ENCODE measurements at regions not wholly inside any gene's neighbourhood (a gene's known extent, or its start where the extent isn't known, plus 50 kb on each side); places are given as distances from the start of the nearest gene placed in this dataset.

GRCh38 chr6:26243752-26244151 is 121.2 kb upstream of the BTN3A2 start:
- WGBS = 80% methylated on average over 2 of the region's 2 CpGs
- peaks cover 2 to 11% (median 3%) of the 10 kb centered on the region in 4 donors for H3K27me3 ChIP-seq (ENCODE audit: control insufficient read depth in 4 of 4, insufficient read depth in 4 of 4, low read length in 3 of 4)

GRCh38 chr6:26246058-26246457 is 118.9 kb upstream of the BTN3A2 start:
- Histone ChIP-seq H3K9me3 (ENCODE audit: control insufficient read depth in 4 of 4, low read length in 3 of 4) (peaks cover 0 to 9% (median under 1%) of the 10 kb centered on the region in 4 donors), H3K4me3 (ENCODE audit: low read depth in 1 of 3, low read length in 3 of 3) (no peak overlapping the region), H3K27me3 (ENCODE audit: control insufficient read depth in 4 of 4, insufficient read depth in 4 of 4, low read length in 3 of 4) (peaks cover 3 to 12% (median 7%) of the 10 kb centered on the region in 4 donors), H3K36me3 (ENCODE audit: control insufficient read depth in 4 of 4, insufficient read depth in 3 of 4, low read depth in 1 of 4, low read length in 3 of 4) (no peaks in the 10 kb centered on the region), H3K27ac (ENCODE audit: low read depth in 1 of 2, low read length in 2 of 2) (no peak overlapping the region), H3K4me1 (ENCODE audit: control insufficient read depth in 4 of 4, insufficient read depth in 4 of 4, low read length in 3 of 4) (peaks cover 0 to 3% (median 1%) of the 10 kb centered on the region in 4 donors), H3K9ac (ENCODE audit: low read depth in 1 of 2, low read length in 2 of 2) (no peak overlapping the region)
- WGBS = 83% methylated on average over 7 of the region's 7 CpGs
- TF ChIP-seq FOXA2 (IDR thresholded peaks at IDR 0.05) (no peak), TAF1 (conservative IDR thresholded peaks at IDR 0.05) (no peak), RAD21 (IDR thresholded peaks at IDR 0.05) (no peak), JUND (IDR thresholded peaks at IDR 0.05) (no peak), HNF4A (conservative IDR thresholded peaks at IDR 0.05) (no peak)
- DNase-seq (ENCODE audit: low spot score) = no peak

More at GRCh38 chr6:26243752-26244151, 121.2 kb upstream of the BTN3A2 start:
- H3K9ac ChIP-seq (ENCODE audit: low read depth in 1 of 2, low read length in 2 of 2) = no peak overlapping the region
- TF ChIP-seq JUND (IDR thresholded peaks at IDR 0.05) (no peak), FOXA2 (IDR thresholded peaks at IDR 0.05) (no peak), RAD21 (IDR thresholded peaks at IDR 0.05) (no peak), YY1 (IDR thresholded peaks at IDR 0.05) (no peak), HNF4G (IDR thresholded peaks at IDR 0.05) (no peak)
- no peaks in the 10 kb centered on the region for H3K36me3 ChIP-seq (ENCODE audit: control insufficient read depth in 4 of 4, insufficient read depth in 3 of 4, low read depth in 1 of 4, low read length in 3 of 4)
- peaks cover 0 to 10% (median 3%) of the 10 kb centered on the region in 4 donors for H3K9me3 ChIP-seq (ENCODE audit: control insufficient read depth in 4 of 4, low read length in 3 of 4)
- peaks cover 0 to 2% (median 0%) of the 10 kb centered on the region in 4 donors for H3K4me1 ChIP-seq (ENCODE audit: control insufficient read depth in 4 of 4, insufficient read depth in 4 of 4, low read length in 3 of 4)
- H3K4me3 ChIP-seq (ENCODE audit: low read depth in 1 of 3, low read length in 3 of 3) = no peak overlapping the region
- H3K27ac ChIP-seq (ENCODE audit: low read depth in 1 of 2, low read length in 2 of 2) = no peak overlapping the region
- no peak for DNase-seq (ENCODE audit: low spot score)

GRCh38 chr6:26246553-26246952 is 118.4 kb upstream of the BTN3A2 start:
- Histone ChIP-seq H3K36me3 (ENCODE audit: control insufficient read depth in 4 of 4, insufficient read depth in 3 of 4, low read depth in 1 of 4, low read length in 3 of 4) (no peaks in the 10 kb centered on the region), H3K27ac (ENCODE audit: low read depth in 1 of 2, low read length in 2 of 2) (no peak overlapping the region), H3K4me1 (ENCODE audit: control insufficient read depth in 4 of 4, insufficient read depth in 4 of 4, low read length in 3 of 4) (peaks cover 0 to 3% (median 1%) of the 10 kb centered on the region in 4 donors), H3K4me3 (ENCODE audit: low read depth in 1 of 3, low read length in 3 of 3) (no peak overlapping the region), H3K27me3 (ENCODE audit: control insufficient read depth in 4 of 4, insufficient read depth in 4 of 4, low read length in 3 of 4) (peaks cover 3 to 13% (median 8%) of the 10 kb centered on the region in 4 donors), H3K9ac (ENCODE audit: low read depth in 1 of 2, low read length in 2 of 2) (no peak overlapping the region), H3K9me3 (ENCODE audit: control insufficient read depth in 4 of 4, low read length in 3 of 4) (peaks cover 0 to 9% (median 1%) of the 10 kb centered on the region in 4 donors)
- WGBS = 97% methylated on average over 28 of the region's 28 CpGs
- no peak for TF ChIP-seq NR2F2 (IDR thresholded peaks at IDR 0.05)
- TF ChIP-seq JUND (IDR thresholded peaks at IDR 0.05) = no peak
- TF ChIP-seq YY1 (IDR thresholded peaks at IDR 0.05) = no peak
- TF ChIP-seq TAF1 (conservative IDR thresholded peaks at IDR 0.05) = no peak
- TF ChIP-seq SP1 (IDR thresholded peaks at IDR 0.05) = no peak
- TF ChIP-seq MAX (IDR thresholded peaks at IDR 0.05) = no peak
- TF ChIP-seq REST (IDR thresholded peaks at IDR 0.05) = no peak
- no peak for TF ChIP-seq GABPA (IDR thresholded peaks at IDR 0.05 in 1 of 2, conservative IDR thresholded peaks at IDR 0.05 in 1 of 2)
- no peak for TF ChIP-seq RAD21 (IDR thresholded peaks at IDR 0.05)
- TF ChIP-seq HNF4A (conservative IDR thresholded peaks at IDR 0.05) = no peak
- no peak for TF ChIP-seq ATF3 (IDR thresholded peaks at IDR 0.05)
- no peak for TF ChIP-seq HNF4G (IDR thresholded peaks at IDR 0.05)
- TF ChIP-seq RXRA (IDR thresholded peaks at IDR 0.05) = no peak
- TF ChIP-seq EGR1 (IDR thresholded peaks at IDR 0.05; ENCODE audit: low read depth in 2 of 2) = no peak
- no peak for DNase-seq (ENCODE audit: low spot score)

Measured in liver (tissue), 7 donors.